DOHH2 (cell line): ENCODE measurements at regions not wholly inside any gene's neighbourhood (a gene's known extent, or its start where the extent isn't known, plus 50 kb on each side); places are given as distances from the start of the nearest gene placed in this dataset.

Experiments
- EZH2phosphoT487 ChIP-seq: fragments of 200-600 bp; sonication (generic); IDR thresholded peaks from 2 replicates; pipeline ENCODE4 v1.6.1; 2017; ENCODE audit warnings: borderline replicate concordance, mild to moderate bottlenecking, antibody characterized with exemption, low read length, moderate library complexity, mixed read lengths
- TF ChIP-seq, protein P1 (sequence below): fragments of 200-600 bp; sonication (generic); IDR thresholded peaks from one replicate; pipeline ENCODE4 v1.5.1; 2014; ENCODE audit warnings: antibody characterized with exemption, mild to moderate bottlenecking, low read depth, low read length; ENCODE audit not compliant: poor library complexity, severe bottlenecking

DNA sequence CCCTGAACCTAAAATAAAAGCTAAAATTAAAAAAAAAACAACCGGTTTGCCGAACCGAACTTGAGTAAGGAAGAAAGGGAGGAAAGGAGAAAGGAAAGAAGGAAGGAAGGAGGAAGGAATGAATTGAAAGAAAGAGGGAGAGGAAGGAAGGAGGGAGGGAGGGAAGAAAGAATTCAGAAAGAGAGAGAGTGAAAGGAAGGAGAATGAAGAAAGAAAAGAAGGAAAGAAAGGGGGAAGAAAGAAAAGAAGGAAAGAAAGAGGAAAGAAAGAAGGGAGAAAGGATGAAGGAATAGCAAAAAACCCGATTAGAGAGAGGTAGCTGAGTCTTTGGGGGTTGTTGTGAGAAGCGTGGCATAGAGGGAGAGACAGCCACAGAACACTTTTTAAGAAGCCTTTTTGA is 121.4 kb downstream of the FGF18 start:
- TF ChIP-seq, protein P1, sequence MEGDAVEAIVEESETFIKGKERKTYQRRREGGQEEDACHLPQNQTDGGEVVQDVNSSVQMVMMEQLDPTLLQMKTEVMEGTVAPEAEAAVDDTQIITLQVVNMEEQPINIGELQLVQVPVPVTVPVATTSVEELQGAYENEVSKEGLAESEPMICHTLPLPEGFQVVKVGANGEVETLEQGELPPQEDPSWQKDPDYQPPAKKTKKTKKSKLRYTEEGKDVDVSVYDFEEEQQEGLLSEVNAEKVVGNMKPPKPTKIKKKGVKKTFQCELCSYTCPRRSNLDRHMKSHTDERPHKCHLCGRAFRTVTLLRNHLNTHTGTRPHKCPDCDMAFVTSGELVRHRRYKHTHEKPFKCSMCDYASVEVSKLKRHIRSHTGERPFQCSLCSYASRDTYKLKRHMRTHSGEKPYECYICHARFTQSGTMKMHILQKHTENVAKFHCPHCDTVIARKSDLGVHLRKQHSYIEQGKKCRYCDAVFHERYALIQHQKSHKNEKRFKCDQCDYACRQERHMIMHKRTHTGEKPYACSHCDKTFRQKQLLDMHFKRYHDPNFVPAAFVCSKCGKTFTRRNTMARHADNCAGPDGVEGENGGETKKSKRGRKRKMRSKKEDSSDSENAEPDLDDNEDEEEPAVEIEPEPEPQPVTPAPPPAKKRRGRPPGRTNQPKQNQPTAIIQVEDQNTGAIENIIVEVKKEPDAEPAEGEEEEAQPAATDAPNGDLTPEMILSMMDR, result no peak
- no peak for TF ChIP-seq EZH2phosphoT487
